Neuronal stem cell (in vitro differentiated cells): ENCODE measurements at regions not wholly inside any gene's neighbourhood (a gene's known extent, or its start where the extent isn't known, plus 50 kb on each side); places are given as distances from the start of the nearest gene placed in this dataset.
A peak's percentile ranks its signal among the peaks of the same experiment; 100 is the strongest.

Experiments used
- DNase-seq: peaks from one replicate; pipeline ENCODE4 v3.0.0-alpha.2; 2013; ENCODE audit warnings: low spot score
- H2AFZ ChIP-seq: one replicate; pipeline ENCODE4 v1.6.1; 2013; ENCODE audit warnings: mild to moderate bottlenecking, low read length, inconsistent platforms
- H2AK5ac ChIP-seq: 2 replicates; pipeline ENCODE4 v1.6.1; 2013; ENCODE audit warnings: low read depth, mild to moderate bottlenecking, inconsistent platforms, low read length, moderate library complexity, mixed read lengths
- H2BK120ac ChIP-seq: 2 replicates; pipeline ENCODE4 v1.6.1; 2013; ENCODE audit warnings: low read depth, mild to moderate bottlenecking, inconsistent platforms, low read length, moderate library complexity, mixed read lengths
- H2BK12ac ChIP-seq: one replicate; pipeline ENCODE4 v1.6.1; 2013; ENCODE audit warnings: low read length, inconsistent platforms
- H2BK15ac ChIP-seq: 2 replicates; pipeline ENCODE4 v1.6.1; 2013; ENCODE audit warnings: mild to moderate bottlenecking, low read length, inconsistent platforms, mixed read lengths
- H2BK5ac ChIP-seq: one replicate; pipeline ENCODE4 v1.6.1; 2013; ENCODE audit warnings: inconsistent platforms, mild to moderate bottlenecking, low read length, moderate library complexity
- H3K14ac ChIP-seq: one replicate; pipeline ENCODE4 v1.6.1; 2013; ENCODE audit warnings: low read length, inconsistent platforms
- H3K18ac ChIP-seq: 2 replicates; pipeline ENCODE4 v1.6.1; 2013; ENCODE audit warnings: low read length, inconsistent platforms
- H3K23ac ChIP-seq: 2 replicates; pipeline ENCODE4 v1.6.1; 2013; ENCODE audit warnings: low read depth, mild to moderate bottlenecking, mixed read lengths, low read length, inconsistent platforms; ENCODE audit not compliant: poor library complexity
- H3K27ac ChIP-seq: replicated peaks from 3 replicates; pipeline ENCODE4 v1.5.1; 2013; ENCODE audit warnings: low read length, inconsistent platforms
- H3K27me3 ChIP-seq, 3 experiments: 2 replicates each; pipeline ENCODE4 v1.6.1; 2013; ENCODE audit warnings: low read length in 3 of 3, mild to moderate bottlenecking in 2 of 3, inconsistent platforms in 1 of 3, low read depth in 1 of 3, mixed read lengths in 1 of 3, moderate library complexity in 1 of 3; ENCODE audit not compliant: control insufficient read depth in 3 of 3, insufficient read depth in 3 of 3
- H3K36me3 ChIP-seq, 2 donors: replicated peaks in 1 of 2; 2 replicates each; pipeline ENCODE4 v1.6.1; 2013; ENCODE audit warnings: low read length in 2 of 2; ENCODE audit not compliant: control insufficient read depth in 2 of 2, insufficient read depth in 2 of 2
- H3K4ac ChIP-seq: 2 replicates; pipeline ENCODE4 v1.6.1; 2013; ENCODE audit warnings: inconsistent platforms, mild to moderate bottlenecking, low read length, moderate library complexity
- H3K4me1 ChIP-seq, 2 donors: 1 replicate in 1 of 2; 2 replicates in 1 of 2; pipeline ENCODE4 v1.6.1; 2013; ENCODE audit warnings: low read length in 2 of 2, low read depth in 1 of 2; ENCODE audit not compliant: control insufficient read depth in 2 of 2, insufficient read depth in 1 of 2
- H3K4me2 ChIP-seq: one replicate; pipeline ENCODE4 v1.6.1; 2013; ENCODE audit warnings: mild to moderate bottlenecking, low read length, inconsistent platforms; ENCODE audit not compliant: insufficient read depth, poor library complexity, severe bottlenecking
- H3K4me3 ChIP-seq, 2 donors: 2 replicates each; pipeline ENCODE4 v1.5.1; 2013; ENCODE audit warnings: low read length in 2 of 2, mild to moderate bottlenecking in 2 of 2, inconsistent platforms in 1 of 2, moderate library complexity in 1 of 2
- H3K79me1 ChIP-seq: one replicate; pipeline ENCODE4 v1.6.1; 2013; ENCODE audit warnings: low read depth, mild to moderate bottlenecking, inconsistent platforms, low read length, moderate library complexity
- H3K9ac ChIP-seq: one replicate; pipeline ENCODE4 v1.6.1; 2013; ENCODE audit warnings: mild to moderate bottlenecking, low read depth, low read length, inconsistent platforms; ENCODE audit not compliant: poor library complexity
- H3K9me3 ChIP-seq, 2 donors: replicated peaks in 1 of 2; 2 replicates each; pipeline versions ENCODE3 to v1.6.1; 2013; ENCODE audit warnings: low read length in 2 of 2, mild to moderate bottlenecking in 2 of 2, inconsistent platforms in 1 of 2, low read depth in 1 of 2, mixed read lengths in 1 of 2, moderate library complexity in 1 of 2; ENCODE audit not compliant: control insufficient read depth in 2 of 2, insufficient read depth in 1 of 2
- H4K8ac ChIP-seq: one replicate; pipeline ENCODE4 v1.6.1; 2013; ENCODE audit warnings: low read depth, mild to moderate bottlenecking, inconsistent platforms, low read length, moderate library complexity
- H4K91ac ChIP-seq: one replicate; pipeline ENCODE4 v1.6.1; 2013; ENCODE audit warnings: low read length, low read depth, mild to moderate bottlenecking, inconsistent platforms; ENCODE audit not compliant: poor library complexity
- WGBS, 2 donors: extraction: QIAGEN DNeasy Blood & Tissue Kit; methylation state at CpG; one replicate each; pipeline ENCODE4 v1.1.7; 2013; ENCODE audit warnings: missing lambda C conversion rate in 2 of 2, mixed read lengths in 1 of 2; ENCODE audit not compliant: insufficient read length in 2 of 2, insufficient replicate concordance in 1 of 2; ENCODE audit errors: extremely low coverage in 2 of 2; 5-methylcytosine and 5-hydroxymethylcytosine counted together

GRCh38 chr16:85281181-85281580, 168.9 kb upstream of the CIBAR2 start:
- Histone ChIP-seq H3K4me2 (no peak overlapping the region), H3K79me1 (no peaks in the 10 kb centered on the region), H2BK15ac (no peak overlapping the region), H3K18ac (no peak overlapping the region), H3K14ac (no peak overlapping the region), H3K27ac (no peak overlapping the region), H4K8ac (no peak overlapping the region), H3K4me1 (peaks cover 18 to 42% of the 10 kb centered on the region in 2 donors), H2AK5ac (no peak overlapping the region), H3K23ac (no peak overlapping the region), H2AFZ (no peak overlapping the region), H3K4me3 (no peak overlapping the region), H2BK12ac (no peak overlapping the region), H3K9ac (no peak overlapping the region), H3K9me3 (no peaks in the 10 kb centered on the region), H3K27me3 (no peaks in the 10 kb centered on the region), H2BK120ac (no peak overlapping the region), H3K4ac (no peak overlapping the region), H3K36me3 (no peaks in the 10 kb centered on the region), H2BK5ac (no peak overlapping the region), H4K91ac (no peak overlapping the region)
- no CpG with 5 or more reads among the region's 9 CpGs for WGBS, 2 donors
- DNase-seq, result no peak

DNA sequence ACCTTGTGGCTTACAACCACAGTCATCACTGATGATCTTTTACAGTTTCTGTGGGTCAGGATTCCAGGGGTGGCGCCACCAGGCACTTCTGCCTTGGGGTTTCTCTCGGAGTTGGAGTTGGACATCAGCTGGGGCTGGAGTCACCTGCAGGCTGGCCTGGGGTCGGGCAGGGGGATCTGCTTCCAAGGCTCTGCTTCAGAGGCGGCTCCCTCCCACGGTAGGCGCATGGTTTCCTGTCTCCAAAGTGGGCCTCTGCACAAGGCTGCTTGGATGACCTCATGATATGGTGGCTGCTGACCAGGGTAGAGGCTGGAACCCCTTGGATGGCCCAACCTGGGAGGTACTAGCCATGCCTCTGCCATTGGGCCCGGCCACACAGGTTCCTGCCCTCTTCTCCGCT, 170.6 kb upstream of the CIBAR2 start:
- Histone ChIP-seq H3K36me3 (no peaks in the 10 kb centered on the region), H2AK5ac (peak overlapping the region; percentile 86), H3K27ac (no peak overlapping the region), H2BK120ac (no peak overlapping the region), H3K23ac (peak overlapping the region; percentile 44), H3K18ac (peak overlapping the region; percentile 89), H3K4me3 (no peak overlapping the region), H3K4me2 (no peak overlapping the region), H3K27me3 (no peaks in the 10 kb centered on the region), H3K9me3 (no peaks in the 10 kb centered on the region), H3K14ac (peak overlapping the region; percentile 73), H2BK12ac (peak overlapping the region; percentile 47), H3K4ac (peak overlapping the region; percentile 80), H2AFZ (no peak overlapping the region), H4K8ac (no peak overlapping the region), H2BK15ac (no peak overlapping the region), H3K9ac (no peak overlapping the region), H3K4me1 (peaks cover 15 to 48% of the 10 kb centered on the region in 2 donors), H2BK5ac (no peak overlapping the region), H3K79me1 (no peaks in the 10 kb centered on the region), H4K91ac (no peak overlapping the region)
- no CpG with 5 or more reads among the region's 8 CpGs for WGBS, 2 donors
- no peak for DNase-seq

DNA sequence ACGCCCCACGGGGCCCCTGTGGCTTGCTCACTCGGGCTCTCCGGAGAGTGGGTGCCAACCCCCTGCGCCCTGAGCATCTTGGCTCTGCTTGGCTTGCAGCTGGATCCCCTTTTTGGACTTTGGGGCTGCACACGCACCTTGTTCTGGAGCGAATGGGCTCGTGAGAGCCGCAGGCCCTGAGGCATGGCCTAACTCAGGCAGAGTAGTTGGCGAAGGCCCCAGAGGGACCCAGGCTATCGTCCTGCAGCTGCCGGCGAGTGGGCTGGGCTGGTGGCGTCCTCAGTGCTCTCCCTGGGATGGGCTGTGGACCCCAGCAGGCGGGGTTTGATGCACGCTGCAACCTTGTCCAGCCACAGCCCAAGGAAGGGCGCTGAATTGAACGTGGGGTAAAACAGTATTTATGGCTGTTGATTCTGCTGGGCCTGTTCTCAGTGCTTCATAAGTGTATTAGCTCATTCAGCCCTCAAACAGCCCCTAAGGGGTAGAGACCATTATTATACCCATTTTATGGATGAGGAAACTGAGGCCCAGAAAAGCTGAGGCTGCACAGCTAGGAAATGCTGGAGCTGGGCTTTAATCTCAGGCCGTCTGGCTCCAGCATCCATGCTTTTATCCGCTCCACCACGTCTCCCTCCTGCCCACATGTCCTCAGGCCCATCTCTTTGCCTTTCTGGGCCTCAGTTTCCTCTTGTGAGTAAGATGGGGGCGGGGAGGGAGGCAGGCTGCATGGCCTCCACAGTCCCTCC, 171.2 kb upstream of the CIBAR2 start:
- no peaks in the 10 kb centered on the region for H3K9me3 ChIP-seq
- H3K9ac ChIP-seq, result peak overlapping the region; percentile 12
- peak overlapping the region; percentile 31 for H2AFZ ChIP-seq
- peak overlapping the region; percentile 86 for H2AK5ac ChIP-seq
- H2BK15ac ChIP-seq, result peak overlapping the region; percentile 56
- no peak overlapping the region for H4K8ac ChIP-seq
- H2BK120ac ChIP-seq, result no peak overlapping the region
- peak overlapping the region; percentile 73 for H3K14ac ChIP-seq
- H3K27ac ChIP-seq, result no peak overlapping the region
- WGBS, 2 donors, result no CpG with 5 or more reads among the region's 22 CpGs
- no peak overlapping the region for H2BK5ac ChIP-seq
- H3K18ac ChIP-seq, result peak overlapping the region; percentile 89
- H3K23ac ChIP-seq, result peak overlapping the region; percentile 44
- H3K4me3 ChIP-seq, result no peak overlapping the region
- no peak overlapping the region for H4K91ac ChIP-seq
- H3K4me1 ChIP-seq, result peaks cover 15 to 41% of the 10 kb centered on the region in 2 donors
- DNase-seq, result no peak
- no peaks in the 10 kb centered on the region for H3K79me1 ChIP-seq
- no peaks in the 10 kb centered on the region for H3K36me3 ChIP-seq
- no peaks in the 10 kb centered on the region for H3K27me3 ChIP-seq
- no peak overlapping the region for H3K4me2 ChIP-seq
- peak overlapping the region; percentile 80 for H3K4ac ChIP-seq
- peak overlapping the region; percentile 47 for H2BK12ac ChIP-seq

- Histone ChIP-seq H3K4me2 (no peak overlapping the region), H3K4me3 (no peak overlapping the region), H3K9me3 (no peaks in the 10 kb centered on the region), H2BK5ac (no peak overlapping the region), H3K4ac (no peak overlapping the region), H3K9ac (no peak overlapping the region), H2BK15ac (peak overlapping the region; percentile 56), H3K27me3 (peaks cover 0 to 2% (median 0%) of the 10 kb centered on the region in 3 experiments), H2BK120ac (no peak overlapping the region), H3K23ac (no peak overlapping the region), H3K79me1 (no peaks in the 10 kb centered on the region), H3K36me3 (no peaks in the 10 kb centered on the region), H3K18ac (peak overlapping the region; percentile 61), H3K27ac (no peak overlapping the region), H2AK5ac (no peak overlapping the region), H3K4me1 (peaks cover 15 to 34% of the 10 kb centered on the region in 2 donors), H3K14ac (no peak overlapping the region), H2AFZ (peak overlapping the region; percentile 31), H2BK12ac (peak overlapping the region; percentile 63), H4K8ac (no peak overlapping the region), H4K91ac (no peak overlapping the region)
- WGBS, 2 donors, result no CpG with 5 or more reads among the region's 38 CpGs
- DNase-seq, result peak; percentile 49
Observed at GRCh38 chr16:85284141-85284817, 172.0 kb upstream of the CIBAR2 start.
